ENCODE measurements at regions not wholly inside any gene's neighbourhood (a gene's known extent, or its start where the extent isn't known, plus 50 kb on each side); places are given as distances from the start of the nearest gene placed in this dataset.

DNA sequence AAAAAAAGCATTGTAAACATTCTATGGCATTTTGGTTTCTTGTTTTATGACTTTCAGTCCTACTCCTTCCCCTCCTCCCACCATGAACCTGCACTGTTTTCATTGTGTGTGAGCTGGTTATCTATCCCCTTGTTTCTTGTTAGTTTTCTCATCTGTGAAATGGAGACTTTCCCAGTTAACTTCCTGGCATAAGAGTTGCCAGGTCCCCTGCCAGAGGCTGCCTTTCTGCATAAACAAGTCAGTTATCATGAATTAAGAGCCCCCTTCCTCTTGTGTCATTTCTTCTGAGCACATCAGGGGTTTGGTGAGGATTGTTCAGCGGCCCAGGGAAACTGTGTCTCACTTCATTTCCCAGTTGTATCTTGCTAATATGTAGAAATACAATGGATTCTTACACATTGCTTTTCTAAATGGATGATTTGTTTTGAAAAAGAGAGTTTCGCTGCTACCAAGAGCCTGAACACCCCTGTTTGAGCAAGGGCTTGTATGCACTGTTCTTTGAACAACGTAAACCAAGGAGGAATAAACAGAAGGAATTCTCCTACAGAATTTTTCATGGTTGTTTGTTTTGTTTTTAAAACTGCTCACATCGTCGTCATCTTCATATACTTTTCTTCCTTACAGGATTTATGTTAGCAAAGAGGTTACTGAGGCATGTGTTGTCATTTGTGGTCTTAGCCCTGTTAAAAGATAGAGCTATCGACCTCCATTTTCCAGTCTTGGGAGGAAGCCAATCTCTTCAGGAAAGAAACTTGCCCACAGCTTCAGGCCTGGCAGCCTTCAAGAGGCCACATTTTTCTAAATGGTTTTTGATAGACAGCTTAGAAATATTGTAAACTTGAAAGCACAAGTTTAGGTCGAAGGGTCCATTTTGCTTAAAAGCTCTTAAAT is 144.6 kb upstream of the IL12A start:
- peak overlapping the region; percentile 32 for H3K27ac ChIP-seq
- H3K9me2 ChIP-seq (replicated peaks; ENCODE audit: insufficient read depth) = no peaks in the 10 kb centered on the region
- peak overlapping the region; percentile 13 for H3K4me2 ChIP-seq
- whole genome bisulfite sequencing (ENCODE audit: low lambda C conversion rate, missing lambda C conversion rate) = 72% methylated on average over 7 of the region's 7 CpGs
- no peak for DNase-seq (ENCODE audit: low spot score)
- H3K4me1 ChIP-seq (ENCODE audit: insufficient read depth) = no peaks in the 10 kb centered on the region
- H3K27me3 ChIP-seq = no peaks in the 10 kb centered on the region
- H3K36me3 ChIP-seq (replicated peaks; ENCODE audit: insufficient read depth, low read depth) = no peaks in the 10 kb centered on the region
- peaks cover 29% of the 10 kb centered on the region for H3K79me2 ChIP-seq
- H4K20me1 ChIP-seq (ENCODE audit: insufficient read depth, poor library complexity, severe bottlenecking) = no peaks in the 10 kb centered on the region
- no peak overlapping the region for H3K4me3 ChIP-seq
- no peak overlapping the region for H2AFZ ChIP-seq
- no peak for TF ChIP-seq EZH2phosphoT487 (IDR thresholded peaks at IDR 0.05; ENCODE audit: low read depth, severe bottlenecking, unreplicated experiment)
- no peak for TF ChIP-seq EZH2 (IDR thresholded peaks at IDR 0.05; ENCODE audit: borderline replicate concordance)
- TF ChIP-seq, protein P1, sequence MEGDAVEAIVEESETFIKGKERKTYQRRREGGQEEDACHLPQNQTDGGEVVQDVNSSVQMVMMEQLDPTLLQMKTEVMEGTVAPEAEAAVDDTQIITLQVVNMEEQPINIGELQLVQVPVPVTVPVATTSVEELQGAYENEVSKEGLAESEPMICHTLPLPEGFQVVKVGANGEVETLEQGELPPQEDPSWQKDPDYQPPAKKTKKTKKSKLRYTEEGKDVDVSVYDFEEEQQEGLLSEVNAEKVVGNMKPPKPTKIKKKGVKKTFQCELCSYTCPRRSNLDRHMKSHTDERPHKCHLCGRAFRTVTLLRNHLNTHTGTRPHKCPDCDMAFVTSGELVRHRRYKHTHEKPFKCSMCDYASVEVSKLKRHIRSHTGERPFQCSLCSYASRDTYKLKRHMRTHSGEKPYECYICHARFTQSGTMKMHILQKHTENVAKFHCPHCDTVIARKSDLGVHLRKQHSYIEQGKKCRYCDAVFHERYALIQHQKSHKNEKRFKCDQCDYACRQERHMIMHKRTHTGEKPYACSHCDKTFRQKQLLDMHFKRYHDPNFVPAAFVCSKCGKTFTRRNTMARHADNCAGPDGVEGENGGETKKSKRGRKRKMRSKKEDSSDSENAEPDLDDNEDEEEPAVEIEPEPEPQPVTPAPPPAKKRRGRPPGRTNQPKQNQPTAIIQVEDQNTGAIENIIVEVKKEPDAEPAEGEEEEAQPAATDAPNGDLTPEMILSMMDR (IDR thresholded peaks at IDR 0.05; ENCODE audit: poor library complexity) = no peak
- H3K9me3 ChIP-seq (ENCODE audit: low read depth) = no peaks in the 10 kb centered on the region

DNA sequence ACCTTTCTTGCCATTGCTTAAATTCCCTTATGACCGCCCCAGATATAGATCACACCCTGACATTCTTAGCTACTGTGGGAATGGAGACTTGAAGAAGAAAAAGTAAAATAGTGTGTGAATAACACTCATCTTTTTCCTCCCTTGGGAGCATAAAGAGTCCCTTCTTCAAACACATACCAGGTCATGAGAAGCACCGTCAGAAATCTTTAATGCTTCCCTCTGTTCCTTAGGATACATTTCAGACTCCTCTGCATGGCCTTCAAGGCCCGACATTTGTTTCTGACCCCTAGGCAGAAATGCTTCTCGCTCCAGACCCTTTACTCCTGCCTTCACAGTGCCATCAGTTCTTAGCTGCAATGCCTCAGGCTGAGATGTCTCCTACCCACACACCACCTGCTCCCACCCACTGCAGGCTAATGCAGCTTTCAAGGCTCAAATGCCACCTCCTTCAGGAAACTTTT is 143.8 kb upstream of the IL12A start:
- Histone ChIP-seq H3K9me3 (ENCODE audit: low read depth) (no peaks in the 10 kb centered on the region), H3K4me2 (no peak overlapping the region), H3K27ac (peak overlapping the region; percentile 32), H4K20me1 (ENCODE audit: insufficient read depth, poor library complexity, severe bottlenecking) (no peaks in the 10 kb centered on the region), H3K79me2 (peaks cover 29% of the 10 kb centered on the region), H3K4me3 (no peak overlapping the region), H2AFZ (no peak overlapping the region), H3K4me1 (ENCODE audit: insufficient read depth) (no peaks in the 10 kb centered on the region), H3K36me3 (replicated peaks; ENCODE audit: insufficient read depth, low read depth) (no peaks in the 10 kb centered on the region), H3K9me2 (replicated peaks; ENCODE audit: insufficient read depth) (no peaks in the 10 kb centered on the region), H3K27me3 (no peaks in the 10 kb centered on the region)
- DNase-seq (ENCODE audit: low spot score) = no peak
- WGBS (ENCODE audit: low lambda C conversion rate, missing lambda C conversion rate) = 83% methylated on average over 4 of the region's 4 CpGs
- TF ChIP-seq EZH2phosphoT487 (IDR thresholded peaks at IDR 0.05; ENCODE audit: low read depth, severe bottlenecking, unreplicated experiment) (no peak), EZH2 (IDR thresholded peaks at IDR 0.05; ENCODE audit: borderline replicate concordance) (no peak)
- TF ChIP-seq, protein P1 (IDR thresholded peaks at IDR 0.05; ENCODE audit: poor library complexity) = no peak

DNA sequence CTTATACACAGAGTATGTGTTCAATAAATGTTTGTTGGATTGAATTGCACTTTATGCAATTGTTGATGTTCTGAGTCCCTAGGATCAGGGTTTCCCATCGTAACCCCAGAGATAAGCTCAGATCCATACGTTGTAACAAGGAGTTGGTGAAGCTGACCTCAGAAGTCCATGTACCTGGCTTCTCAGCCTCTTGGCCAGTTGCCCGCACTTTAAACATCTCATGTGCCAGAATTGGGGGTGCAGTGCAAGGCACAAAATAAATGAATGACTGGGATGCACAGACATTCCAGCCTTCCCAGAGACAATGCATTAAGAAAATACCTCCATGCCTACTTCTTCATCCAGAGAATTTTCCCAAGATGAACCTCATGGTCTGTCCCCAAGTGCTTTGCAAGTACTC is 142.9 kb upstream of the IL12A start:
- H3K4me1 ChIP-seq (ENCODE audit: insufficient read depth) = no peaks in the 10 kb centered on the region
- H3K4me2 ChIP-seq = no peak overlapping the region
- WGBS (ENCODE audit: low lambda C conversion rate, missing lambda C conversion rate) = 82% methylated on average over 3 of the region's 3 CpGs
- H3K4me3 ChIP-seq = no peak overlapping the region
- TF ChIP-seq, protein P1 (IDR thresholded peaks at IDR 0.05; ENCODE audit: poor library complexity) = no peak
- TF ChIP-seq EZH2 (IDR thresholded peaks at IDR 0.05; ENCODE audit: borderline replicate concordance) (no peak), EZH2phosphoT487 (IDR thresholded peaks at IDR 0.05; ENCODE audit: low read depth, severe bottlenecking, unreplicated experiment) (no peak)
- no peaks in the 10 kb centered on the region for H4K20me1 ChIP-seq (ENCODE audit: insufficient read depth, poor library complexity, severe bottlenecking)
- no peaks in the 10 kb centered on the region for H3K36me3 ChIP-seq (replicated peaks; ENCODE audit: insufficient read depth, low read depth)
- H3K27ac ChIP-seq = no peak overlapping the region
- H3K79me2 ChIP-seq = peaks cover 31% of the 10 kb centered on the region
- H3K27me3 ChIP-seq = no peaks in the 10 kb centered on the region
- H2AFZ ChIP-seq = no peak overlapping the region
- no peaks in the 10 kb centered on the region for H3K9me2 ChIP-seq (replicated peaks; ENCODE audit: insufficient read depth)
- no peaks in the 10 kb centered on the region for H3K9me3 ChIP-seq (ENCODE audit: low read depth)
- DNase-seq (ENCODE audit: low spot score) = no peak

Measured in hepatocyte (in vitro differentiated cells).